HG02885 (cell line): ENCODE measurements at regions not wholly inside any gene's neighbourhood (a gene's known extent, or its start where the extent isn't known, plus 50 kb on each side); places are given as distances from the start of the nearest gene placed in this dataset.
"Not testable (repeated sequence)": the region's sequence is repeated elsewhere in the genome, so short reads cannot be mapped to it uniquely, and the experiment has no call there.

ENCODE experiments used
- ATAC-seq: cut with Tn5 transposase; IDR thresholded peaks from one replicate; pipeline ENCODE4 v1.9.1; 2021; ENCODE audit warnings: mild to moderate bottlenecking; ENCODE audit not compliant: unreplicated experiment, poor library complexity

DNA sequence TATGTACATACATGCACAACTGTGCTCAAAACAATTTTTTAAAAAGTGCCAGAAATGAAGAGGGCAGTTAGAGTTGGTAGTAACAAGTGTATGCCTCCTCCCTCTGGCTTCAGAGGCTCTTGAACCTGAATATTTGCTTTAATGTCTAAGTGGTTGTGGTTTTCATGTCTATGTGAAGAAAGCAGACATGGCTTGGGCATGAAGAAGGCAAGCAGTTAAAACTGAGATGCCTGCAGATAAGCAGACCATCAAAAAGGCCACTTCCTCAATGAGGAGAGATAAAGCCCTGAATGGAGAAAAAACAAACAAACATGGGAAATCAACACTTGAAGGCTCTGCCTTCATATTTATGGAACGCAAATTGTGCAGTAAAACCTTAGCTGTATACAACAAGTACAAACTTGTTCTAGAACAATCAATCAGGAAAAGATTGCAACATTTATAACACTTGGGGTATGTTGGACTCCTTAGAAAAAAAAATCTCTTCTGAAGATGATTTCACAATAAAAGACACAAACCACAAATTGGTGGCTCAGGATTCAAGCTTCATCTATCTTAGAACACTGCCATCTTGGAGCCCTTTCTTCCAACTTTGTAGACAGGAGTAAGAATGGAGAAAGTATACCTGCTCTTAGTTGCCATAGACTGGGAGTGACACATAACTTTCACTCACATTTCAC, 52.7 kb upstream of the PLA2G4A start:
- no peak for ATAC-seq

DNA sequence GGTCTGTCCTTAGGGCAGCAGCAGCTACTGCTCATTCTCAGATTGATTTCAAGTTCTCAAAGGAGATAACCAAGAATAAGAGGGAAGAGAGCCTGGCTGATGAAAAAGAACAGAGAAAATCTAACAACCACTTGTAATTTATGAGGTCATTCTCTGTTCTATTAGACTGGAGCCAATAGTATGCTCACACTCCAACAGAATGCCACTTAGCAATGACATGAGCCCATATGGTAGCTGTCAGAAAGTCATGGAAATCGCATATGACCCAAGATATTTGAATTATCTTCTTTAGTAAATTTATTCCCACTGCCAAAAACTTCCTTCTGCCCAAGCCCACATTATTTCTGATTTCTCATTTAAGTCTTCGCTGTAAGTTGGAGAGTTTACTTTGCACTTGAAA, 53.7 kb upstream of the PLA2G4A start:
- ATAC-seq, result no peak

- no peak for ATAC-seq
These were observed 56.5 kb upstream of the PLA2G4A start for GRCh38 chr1:186772228-186772627.

DNA sequence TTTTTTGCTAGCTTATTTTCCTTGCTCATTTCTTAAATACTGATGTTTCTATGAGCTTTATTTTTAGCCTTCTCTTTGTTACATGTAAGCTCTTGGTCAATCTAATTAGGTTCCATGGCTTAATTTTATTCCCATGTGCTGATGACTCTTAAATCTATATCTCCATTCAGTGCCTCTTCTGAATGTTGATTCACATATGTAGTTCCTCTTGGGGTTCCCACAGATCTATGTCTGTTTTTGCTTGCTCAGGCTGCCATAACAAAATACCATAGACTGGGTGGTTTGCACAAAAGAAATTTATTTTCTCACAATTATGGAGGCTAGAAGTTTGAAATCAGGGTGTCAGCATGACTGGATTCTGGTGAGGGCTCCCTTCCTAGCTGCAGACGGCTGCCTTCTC, 58.3 kb upstream of the PLA2G4A start:
- ATAC-seq, result no peak

- ATAC-seq, result peak; percentile 93
These were observed 59.8 kb upstream of the PLA2G4A start for GRCh38 chr1:186768906-186769305.

- ATAC-seq, result no peak
These were observed 63.3 kb upstream of the PLA2G4A start for GRCh38 chr1:186765446-186765845.

- ATAC-seq, result peak; percentile 81
These were observed 65.6 kb upstream of the PLA2G4A start for GRCh38 chr1:186763107-186763506.

DNA sequence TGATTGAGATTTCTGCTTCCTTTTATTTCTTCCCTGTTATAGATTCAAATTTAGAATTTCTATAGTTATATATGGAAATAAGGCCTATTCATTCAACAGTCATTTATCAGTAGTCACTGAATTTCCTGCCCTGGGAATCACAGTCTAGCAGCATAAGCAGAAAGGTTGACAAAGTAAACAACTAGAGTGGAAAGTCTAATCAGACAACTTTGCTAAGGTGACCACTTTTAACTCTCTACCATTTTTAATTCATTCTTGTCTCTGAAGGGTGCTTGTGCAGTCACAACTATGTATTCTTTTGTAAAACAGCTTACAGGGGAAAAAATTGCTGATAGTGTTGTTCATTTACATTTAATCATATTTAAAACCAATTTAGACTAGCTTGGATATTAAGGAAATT, 66.1 kb upstream of the PLA2G4A start:
- no peak for ATAC-seq

- ATAC-seq, result peak; percentile 59
These were observed 67.4 kb upstream of the PLA2G4A start for GRCh38 chr1:186761358-186761757.

DNA sequence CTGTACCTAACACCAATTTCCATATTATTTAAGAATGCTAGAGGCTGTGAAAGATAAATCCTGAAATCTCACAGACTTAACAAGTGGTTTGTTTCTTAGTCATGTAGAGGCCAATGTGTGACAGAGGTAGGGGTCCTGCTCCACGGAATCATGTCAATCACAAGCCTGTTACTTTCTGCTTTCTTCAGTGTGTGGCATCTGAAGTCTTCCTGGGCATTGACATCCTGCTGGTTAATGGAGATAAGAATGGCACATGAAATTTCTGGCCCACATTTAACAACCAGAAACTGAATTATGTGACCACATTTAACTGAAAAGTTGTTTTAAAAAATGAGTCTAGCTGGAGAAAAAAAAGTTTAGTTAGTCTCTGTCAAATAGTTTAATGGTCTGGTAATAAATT, 68.3 kb upstream of the PLA2G4A start:
- no peak for ATAC-seq

- ATAC-seq, result not testable (repeated sequence)
These were observed 69.7 kb upstream of the PLA2G4A start for GRCh38 chr1:186758896-186759606.

GRCh38 chr1:186757851-186758250, 70.9 kb upstream of the PLA2G4A start:
- no peak for ATAC-seq

DNA sequence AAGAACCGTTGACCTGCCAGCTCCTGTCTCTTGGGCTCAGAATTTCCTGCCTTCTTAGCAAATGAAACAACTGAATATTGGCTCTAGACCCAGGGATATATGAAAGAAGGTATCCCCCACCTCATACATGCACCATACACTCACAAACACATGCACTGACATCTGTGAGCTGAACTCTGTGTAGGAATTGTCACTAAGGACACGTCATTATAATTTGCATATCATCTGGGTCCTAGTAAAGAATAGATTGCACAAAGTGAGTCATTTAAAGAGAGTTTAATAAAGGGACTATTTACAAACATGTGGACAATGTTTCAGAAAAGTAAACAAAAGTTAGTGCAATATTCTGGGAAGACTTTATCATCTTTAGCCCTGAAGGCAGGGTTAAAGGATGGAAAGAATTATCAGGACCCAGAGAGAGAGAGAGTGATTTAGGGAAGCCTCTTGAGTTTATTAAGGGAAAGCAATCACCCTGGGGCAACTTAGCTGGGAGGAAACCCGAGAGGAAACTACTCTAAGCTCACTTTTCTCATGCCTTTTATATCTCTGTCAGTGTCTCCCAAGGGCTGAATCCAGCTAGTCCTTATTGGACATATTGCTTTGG, 74.1 kb upstream of the PLA2G4A start:
- no peak for ATAC-seq

DNA sequence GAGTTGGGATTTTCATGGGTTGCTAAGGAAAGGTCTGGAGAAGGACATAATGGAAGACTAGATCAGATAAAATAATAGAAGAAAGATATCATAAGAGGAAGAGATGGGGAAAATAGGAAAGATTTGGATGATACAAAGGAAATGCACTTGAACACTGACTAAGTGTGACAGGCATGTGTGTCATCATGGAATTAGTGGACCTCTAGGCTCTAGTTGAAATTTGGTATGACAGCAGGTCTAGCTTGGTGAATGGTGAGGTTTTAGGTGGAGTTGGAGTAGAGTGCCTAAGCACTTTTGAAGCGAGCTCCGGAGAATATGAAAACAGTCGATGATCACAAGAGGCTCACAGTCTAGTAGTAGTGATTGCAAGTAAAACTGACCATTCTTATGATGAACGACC, 73.0 kb upstream of the PTGS2 start:
- ATAC-seq, result no peak

DNA sequence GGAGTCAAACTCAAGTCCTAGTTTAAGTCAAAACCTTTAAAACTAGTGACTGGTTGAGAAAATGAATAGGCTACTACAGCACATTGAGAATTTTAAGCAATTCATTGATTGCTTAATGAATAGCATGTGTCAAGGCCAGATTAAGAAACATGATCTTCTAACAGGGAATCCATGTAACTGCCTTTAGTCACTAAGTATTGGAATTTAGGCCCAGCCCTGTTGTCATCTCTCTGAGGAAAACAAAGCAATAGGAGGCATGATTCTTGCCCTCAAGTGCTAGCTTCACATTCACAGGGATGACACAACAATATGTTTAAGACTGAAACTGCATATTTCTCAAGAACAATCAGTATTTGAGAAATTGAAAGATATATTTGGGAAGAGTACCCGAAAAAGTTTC, 70.0 kb upstream of the PTGS2 start:
- ATAC-seq, result no peak

- no peak for ATAC-seq
These were observed 69.6 kb upstream of the PTGS2 start for GRCh38 chr1:186749820-186750219.

DNA sequence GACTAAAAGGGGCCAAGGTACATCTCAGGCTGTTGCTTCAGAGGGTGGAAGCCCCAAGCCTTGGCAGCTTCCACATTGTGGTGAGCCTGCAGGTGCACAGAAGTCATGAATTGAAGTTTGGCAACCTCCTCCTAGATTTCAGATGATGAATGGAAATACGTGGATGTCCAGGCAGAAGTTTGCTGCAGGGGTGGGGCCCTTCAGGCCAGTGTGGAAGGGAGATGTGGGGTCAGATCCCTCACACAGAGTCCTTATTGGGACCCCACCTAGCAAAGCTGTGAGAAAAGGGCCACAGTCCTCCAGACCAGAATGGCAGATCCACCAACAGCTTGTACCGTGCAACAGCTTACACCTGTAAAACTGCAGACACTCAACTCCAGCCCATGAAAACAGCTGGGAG, 67.4 kb upstream of the PTGS2 start:
- ATAC-seq, result no peak

- no peak for ATAC-seq
These were observed 65.4 kb upstream of the PTGS2 start for GRCh38 chr1:186745531-186746146.

DNA sequence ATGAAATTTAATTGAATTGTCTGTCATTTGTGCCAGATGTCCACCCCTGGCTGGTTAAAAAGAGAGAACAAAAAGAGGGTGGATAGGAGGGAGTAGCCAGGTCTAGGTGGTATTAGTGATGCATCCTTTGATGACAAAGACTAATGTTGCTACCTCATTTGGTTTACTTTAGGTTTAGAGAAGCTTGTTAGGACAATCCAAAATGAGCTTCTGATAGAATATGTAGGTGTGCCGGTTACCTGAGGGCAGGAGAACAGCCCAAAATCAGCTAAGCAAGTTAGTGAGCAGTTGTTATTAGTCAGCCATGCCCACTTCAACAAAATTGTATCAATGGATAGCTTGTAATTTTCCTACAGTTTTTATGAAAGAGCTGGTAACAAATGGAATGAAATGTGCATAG, 61.4 kb upstream of the PTGS2 start:
- no peak for ATAC-seq

- peak; percentile 77 for ATAC-seq
These were observed 60.1 kb upstream of the PTGS2 start for GRCh38 chr1:186740324-186740723.

- ATAC-seq, result no peak
These were observed 59.3 kb upstream of the PTGS2 start for GRCh38 chr1:186739515-186739914.
